ENCODE measurements at regions not wholly inside any gene's neighbourhood (a gene's known extent, or its start where the extent isn't known, plus 50 kb on each side); places are given as distances from the start of the nearest gene placed in this dataset.

- ATAC-seq, result no peak
- DNase-seq, result no peak
- intact Hi-C loops (cut with DNase I), result no loop called here
Measured at GRCh38 chr10:128956149-128956548, 510.9 kb upstream of the MGMT start.

DNA sequence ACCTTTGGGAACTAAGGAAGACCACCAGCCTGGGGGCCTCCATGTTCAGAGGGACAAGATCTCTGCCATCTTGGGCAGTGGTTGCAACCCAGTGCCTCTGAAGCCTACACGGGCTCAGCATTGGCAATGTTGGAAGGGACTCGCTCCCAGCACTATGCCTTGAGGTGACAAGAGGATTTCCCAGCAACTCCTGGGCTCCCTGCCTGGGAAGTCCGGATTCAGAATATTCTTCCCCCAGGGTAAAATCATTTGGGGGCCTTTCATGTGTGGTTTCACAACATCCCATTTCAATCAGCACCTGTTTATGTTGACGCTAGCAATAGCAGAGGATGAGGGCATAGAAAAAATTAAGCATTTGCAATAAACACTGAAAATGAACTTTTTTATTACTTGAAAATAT is 509.8 kb upstream of the MGMT start:
- Histone ChIP-seq H3K27ac (no peak overlapping the region), H3K27me3 (peaks cover 0 to 6% (median 0%) of the 10 kb centered on the region in 9 donors), H3K4me1 (no peaks in the 10 kb centered on the region), H3K9me3 (no peaks in the 10 kb centered on the region), H3K36me3 (no peaks in the 10 kb centered on the region), H3K4me3 (no peak overlapping the region)
- ATAC-seq (no peak), DNase-seq (no peak)
- WGBS, 4 donors, result 49 to 56% (median 52%) methylated on average over 4 of the region's 4 CpGs
- intact Hi-C loops (cut with DNase I), result no loop called here
- TF ChIP-seq, protein P1, sequence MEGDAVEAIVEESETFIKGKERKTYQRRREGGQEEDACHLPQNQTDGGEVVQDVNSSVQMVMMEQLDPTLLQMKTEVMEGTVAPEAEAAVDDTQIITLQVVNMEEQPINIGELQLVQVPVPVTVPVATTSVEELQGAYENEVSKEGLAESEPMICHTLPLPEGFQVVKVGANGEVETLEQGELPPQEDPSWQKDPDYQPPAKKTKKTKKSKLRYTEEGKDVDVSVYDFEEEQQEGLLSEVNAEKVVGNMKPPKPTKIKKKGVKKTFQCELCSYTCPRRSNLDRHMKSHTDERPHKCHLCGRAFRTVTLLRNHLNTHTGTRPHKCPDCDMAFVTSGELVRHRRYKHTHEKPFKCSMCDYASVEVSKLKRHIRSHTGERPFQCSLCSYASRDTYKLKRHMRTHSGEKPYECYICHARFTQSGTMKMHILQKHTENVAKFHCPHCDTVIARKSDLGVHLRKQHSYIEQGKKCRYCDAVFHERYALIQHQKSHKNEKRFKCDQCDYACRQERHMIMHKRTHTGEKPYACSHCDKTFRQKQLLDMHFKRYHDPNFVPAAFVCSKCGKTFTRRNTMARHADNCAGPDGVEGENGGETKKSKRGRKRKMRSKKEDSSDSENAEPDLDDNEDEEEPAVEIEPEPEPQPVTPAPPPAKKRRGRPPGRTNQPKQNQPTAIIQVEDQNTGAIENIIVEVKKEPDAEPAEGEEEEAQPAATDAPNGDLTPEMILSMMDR (IDR thresholded peaks at IDR 0.05), result no peak
- TF ChIP-seq POLR2A (IDR thresholded peaks at IDR 0.05), result no peak

More at GRCh38 chr10:128956149-128956548, 510.9 kb upstream of the MGMT start:
- H3K27ac ChIP-seq, result no peak overlapping the region
- no peaks in the 10 kb centered on the region for H3K9me3 ChIP-seq
- TF ChIP-seq POLR2A (IDR thresholded peaks at IDR 0.05), result no peak
- TF ChIP-seq, protein P1 (IDR thresholded peaks at IDR 0.05), result no peak
- H3K36me3 ChIP-seq, result no peaks in the 10 kb centered on the region
- H3K27me3 ChIP-seq, result peaks cover 0 to 6% (median 0%) of the 10 kb centered on the region in 9 donors
- H3K4me3 ChIP-seq, result no peak overlapping the region
- WGBS, 4 donors, result 81 to 95% (median 88%) methylated on average over 1 of the region's 1 CpG
- no peaks in the 10 kb centered on the region for H3K4me1 ChIP-seq

DNA sequence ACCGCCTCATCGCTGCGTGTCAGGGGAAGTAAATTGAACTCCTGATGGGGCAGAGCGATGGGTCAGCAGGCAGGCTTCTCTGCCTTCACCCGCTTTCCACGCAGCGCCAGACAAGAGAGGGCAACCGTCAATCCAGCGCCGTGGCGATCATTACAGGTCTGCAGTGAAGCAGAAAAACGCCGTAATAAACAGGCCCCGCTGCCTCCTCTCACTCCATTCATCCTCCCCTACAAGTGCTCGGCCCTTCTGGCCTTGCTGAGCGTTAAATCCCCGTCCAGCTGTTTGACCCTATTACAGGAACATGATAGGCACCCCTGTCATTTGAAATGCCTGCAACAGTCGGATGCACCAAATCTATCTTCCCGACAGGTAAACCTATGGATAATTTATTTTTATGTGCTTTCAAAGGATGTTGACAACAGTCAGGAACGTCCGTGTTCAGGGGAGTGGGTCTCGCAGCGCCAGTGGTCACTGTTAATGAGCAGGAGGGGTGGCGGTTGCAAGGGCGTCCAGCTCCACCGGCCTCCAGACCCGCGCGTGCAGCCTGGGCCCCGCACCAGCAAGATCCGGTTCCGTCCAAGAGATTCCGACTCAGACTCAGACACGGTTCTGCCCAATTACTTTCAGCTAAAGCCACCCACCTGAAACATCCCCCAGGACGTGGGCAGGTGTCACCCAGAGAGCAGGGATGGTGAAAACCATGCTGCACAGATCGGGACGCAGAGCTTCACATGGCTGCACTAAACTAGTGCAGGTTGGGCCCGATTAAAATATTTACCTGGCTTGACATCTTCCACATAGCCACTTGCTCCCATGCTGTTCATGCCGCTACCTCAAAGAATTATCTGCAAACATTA is 508.0 kb upstream of the MGMT start:
- ATAC-seq, result no peak
- Histone ChIP-seq H3K27ac (no peak overlapping the region), H3K4me1 (no peaks in the 10 kb centered on the region), H3K36me3 (no peaks in the 10 kb centered on the region), H3K27me3 (peaks cover 0 to 6% (median 0%) of the 10 kb centered on the region in 9 donors), H3K9me3 (no peaks in the 10 kb centered on the region), H3K4me3 (no peak overlapping the region)
- TF ChIP-seq, protein P1 (IDR thresholded peaks at IDR 0.05), result no peak
- no peak for TF ChIP-seq POLR2A (IDR thresholded peaks at IDR 0.05)
- 92 to 94% (median 93%) methylated on average over 34 to 39 of the region's 39 CpGs for WGBS, 4 donors
- intact Hi-C loops (cut with DNase I), result no loop called here
- DNase-seq, result no peak

- intact Hi-C loops (cut with DNase I), result no loop called here
- ATAC-seq, result no peak
Measured at GRCh38 chr10:128959746-128960145, 507.3 kb upstream of the MGMT start.

More at GRCh38 chr10:128959746-128960145, 507.3 kb upstream of the MGMT start:
- DNase-seq, result no peak
- no peaks in the 10 kb centered on the region for H3K4me1 ChIP-seq
- H3K9me3 ChIP-seq, result no peaks in the 10 kb centered on the region
- 82 to 90% (median 89%) methylated on average over 7 of the region's 7 CpGs for WGBS, 4 donors
- no peak overlapping the region for H3K4me3 ChIP-seq
- H3K27ac ChIP-seq, result no peak overlapping the region
- peaks cover 0 to 6% (median 0%) of the 10 kb centered on the region in 9 donors for H3K27me3 ChIP-seq
- TF ChIP-seq POLR2A (IDR thresholded peaks at IDR 0.05), result no peak
- no peaks in the 10 kb centered on the region for H3K36me3 ChIP-seq
